GM19193 (cell line): ENCODE measurements at regions not wholly inside any gene's neighbourhood (a gene's known extent, or its start where the extent isn't known, plus 50 kb on each side); places are given as distances from the start of the nearest gene placed in this dataset.

Source experiments
- POLR2A ChIP-seq: IDR thresholded peaks from 4 replicates; pipeline ENCODE4 v1.6.1; 2011; ENCODE audit not compliant: insufficient read depth, insufficient read length; ENCODE audit errors: extremely low read depth

- no peak for TF ChIP-seq POLR2A
Measured at GRCh38 chr22:22776121-22776520, 111.5 kb upstream of the IGLL5 start.

DNA sequence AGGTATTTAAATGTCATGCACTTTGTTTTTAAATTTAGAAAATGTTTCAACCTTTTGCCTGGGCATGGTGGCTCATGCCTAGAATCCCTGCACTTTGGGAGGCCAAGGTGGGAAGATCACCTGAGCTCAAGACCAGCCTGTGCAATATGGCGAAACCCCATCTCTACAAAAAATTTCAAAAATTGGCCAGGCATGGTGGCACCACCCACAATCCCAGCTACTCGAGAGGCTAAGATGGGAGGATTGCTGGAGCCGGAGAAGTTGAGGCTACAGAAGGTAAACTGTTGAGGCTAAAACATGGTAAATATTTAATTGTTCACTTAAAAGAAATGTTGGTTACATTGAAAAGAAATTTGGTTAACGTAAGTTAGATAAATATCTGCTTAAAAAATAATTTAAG lies 108.4 kb upstream of the IGLL5 start:
- TF ChIP-seq POLR2A: no peak

- no peak for TF ChIP-seq POLR2A
Measured at GRCh38 chr22:22783575-22783974, 104.0 kb upstream of the IGLL5 start.

- TF ChIP-seq POLR2A: no peak
Measured at GRCh38 chr22:22784249-22785039, 103.2 kb upstream of the IGLL5 start.

DNA sequence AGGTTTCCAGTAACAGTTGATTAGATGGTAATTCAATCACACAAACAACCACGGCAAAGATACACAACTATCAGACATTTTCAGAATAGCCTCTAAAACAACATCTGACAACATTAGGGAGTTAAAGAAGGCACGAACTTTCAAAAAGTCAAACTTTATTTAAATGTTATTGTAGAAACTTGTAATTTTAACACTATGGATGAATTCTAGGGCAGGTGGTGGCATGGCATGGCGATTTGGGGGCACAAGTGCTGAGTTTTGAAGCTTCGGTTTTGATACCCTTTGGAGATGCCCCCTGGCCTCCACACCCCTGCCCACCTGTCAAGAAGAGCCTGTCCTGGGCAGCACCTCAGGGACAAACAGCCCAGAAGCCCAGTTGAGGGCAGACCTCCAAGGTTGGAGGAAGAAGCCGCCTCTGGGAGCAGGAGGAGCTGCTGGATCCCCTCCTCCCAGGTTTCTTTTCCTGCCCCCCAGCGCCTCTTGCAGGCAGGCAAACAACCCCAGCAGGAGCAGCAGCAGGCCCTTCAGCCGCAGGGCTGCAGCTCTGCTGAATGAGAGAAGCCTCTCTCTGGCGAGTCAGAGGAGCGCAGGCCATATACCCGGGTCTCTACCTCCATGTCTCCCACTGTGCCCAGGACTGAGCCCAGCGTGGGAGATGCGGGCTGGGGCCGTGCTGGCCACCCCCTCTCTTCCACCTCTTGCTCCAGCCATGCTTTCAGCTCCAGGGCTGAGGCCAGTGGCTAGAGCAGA lies 102.1 kb upstream of the IGLL5 start:
- TF ChIP-seq POLR2A: no peak

DNA sequence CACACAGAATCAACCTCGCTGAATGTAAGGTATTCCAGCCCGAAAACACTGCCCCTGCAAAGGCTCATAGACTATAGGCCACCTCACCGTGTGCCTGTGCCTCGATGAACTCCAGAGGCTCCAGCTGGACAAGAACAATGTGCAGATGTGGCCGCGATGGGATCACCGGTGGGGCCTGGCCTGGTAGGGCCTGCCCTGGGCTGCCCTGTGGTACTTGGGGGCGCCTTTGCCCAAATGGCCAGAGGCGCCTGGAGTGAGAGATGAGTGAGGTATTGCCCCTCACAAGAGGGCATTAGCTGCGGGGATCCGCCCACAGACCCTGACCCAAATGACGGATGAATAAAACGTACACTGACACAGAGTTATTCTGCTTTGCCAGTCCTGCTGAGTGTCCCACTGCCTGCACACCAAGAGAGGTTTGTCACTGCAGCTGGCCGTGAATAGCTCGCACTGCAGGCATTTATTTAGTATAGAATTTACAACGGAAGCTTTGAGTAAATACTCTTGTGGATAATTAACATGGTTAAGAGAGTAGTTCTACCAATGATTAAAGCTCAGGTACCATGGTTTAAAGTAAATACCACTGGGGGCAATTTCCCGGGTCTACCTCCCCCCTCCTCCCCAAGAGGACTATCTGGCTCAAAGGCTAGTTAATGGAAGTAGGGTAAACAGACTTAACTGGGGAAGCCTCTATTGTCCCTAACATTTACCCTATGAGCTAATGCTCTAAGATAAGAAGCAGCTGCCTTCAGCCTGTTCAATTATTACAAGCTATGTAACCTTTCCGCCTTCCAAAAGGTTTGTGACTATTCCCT lies 101.1 kb upstream of the IGLL5 start:
- TF ChIP-seq POLR2A: no peak

- no peak for TF ChIP-seq POLR2A
Measured at GRCh38 chr22:22787151-22787550, 100.5 kb upstream of the IGLL5 start.

DNA sequence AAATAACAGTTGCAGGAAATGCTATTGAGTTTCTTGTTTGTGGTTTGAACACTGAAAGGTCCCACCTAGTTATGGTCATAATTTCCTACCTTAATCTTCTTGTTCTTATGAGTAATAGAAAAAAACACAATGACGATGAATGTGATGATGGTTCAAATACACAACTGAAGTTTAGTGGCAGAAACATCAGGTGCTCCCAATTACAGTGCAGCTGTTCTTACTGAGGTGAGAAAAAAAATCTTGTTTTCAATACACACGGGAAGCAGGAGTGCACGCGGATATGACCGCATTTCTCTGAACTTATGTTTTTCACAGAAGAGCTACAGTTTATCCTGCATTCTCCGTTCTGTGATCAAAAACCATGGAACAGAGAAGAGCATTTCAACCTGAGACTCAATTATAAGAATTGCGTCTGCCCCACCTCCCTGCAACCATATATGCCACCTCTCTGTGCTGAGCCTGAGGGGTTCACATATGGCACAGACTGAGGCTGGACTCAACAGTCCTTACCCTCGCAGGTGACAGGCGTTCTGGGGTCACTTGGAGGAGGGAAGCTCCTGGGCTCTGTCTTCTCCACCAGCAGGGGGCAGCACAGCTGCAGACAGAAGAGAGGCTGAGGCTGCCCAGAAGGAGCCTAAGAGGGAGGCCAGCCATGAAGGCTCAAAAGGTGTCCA lies 99.7 kb upstream of the IGLL5 start:
- no peak for TF ChIP-seq POLR2A

GRCh38 chr22:22788460-22789037 lies 99.1 kb upstream of the IGLL5 start:
- TF ChIP-seq POLR2A: no peak

GRCh38 chr22:22789233-22789921 lies 98.2 kb upstream of the IGLL5 start:
- TF ChIP-seq POLR2A: no peak

DNA sequence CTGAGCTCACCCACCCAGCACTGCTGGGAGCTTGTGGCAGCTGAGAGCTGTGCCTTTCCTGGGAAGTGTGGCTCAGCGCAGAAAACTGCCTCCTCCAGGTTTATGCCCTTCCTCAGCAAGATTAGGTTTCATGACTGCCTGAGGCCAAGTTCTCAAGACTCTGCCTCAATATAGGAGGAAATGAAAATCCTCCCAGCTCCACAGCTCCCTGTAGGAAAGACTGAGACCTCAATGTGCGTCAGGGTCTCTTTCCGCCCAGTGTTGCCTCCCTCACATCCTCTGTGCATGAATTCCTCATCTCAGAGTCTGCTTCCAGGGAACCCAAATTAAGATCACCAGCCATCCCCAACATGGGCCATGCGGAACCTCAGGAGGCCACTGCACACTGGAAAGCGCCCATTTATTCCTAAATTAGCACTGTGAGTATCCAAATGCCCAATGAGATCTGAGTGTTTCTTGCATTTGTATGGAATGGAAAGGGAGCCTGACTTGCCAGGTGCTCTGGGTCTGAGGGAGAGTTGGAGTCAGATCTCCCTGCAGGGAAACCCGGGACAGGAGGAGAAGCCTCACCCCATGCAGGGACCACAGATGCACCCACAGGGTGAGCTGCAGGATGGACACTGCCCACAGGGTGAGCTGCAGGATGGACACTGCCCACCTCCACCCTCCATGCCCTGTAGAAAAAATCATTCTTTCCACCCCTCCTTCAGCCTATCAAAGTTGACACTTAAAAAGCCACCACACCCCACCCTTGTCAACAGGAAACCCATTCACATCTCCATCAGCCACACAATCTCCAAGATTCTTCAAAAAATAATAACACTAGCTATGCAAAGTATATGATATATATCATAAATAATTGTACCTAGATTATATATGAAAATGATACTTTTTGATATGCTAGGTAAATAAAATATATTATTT lies 97.4 kb upstream of the IGLL5 start:
- no peak for TF ChIP-seq POLR2A

DNA sequence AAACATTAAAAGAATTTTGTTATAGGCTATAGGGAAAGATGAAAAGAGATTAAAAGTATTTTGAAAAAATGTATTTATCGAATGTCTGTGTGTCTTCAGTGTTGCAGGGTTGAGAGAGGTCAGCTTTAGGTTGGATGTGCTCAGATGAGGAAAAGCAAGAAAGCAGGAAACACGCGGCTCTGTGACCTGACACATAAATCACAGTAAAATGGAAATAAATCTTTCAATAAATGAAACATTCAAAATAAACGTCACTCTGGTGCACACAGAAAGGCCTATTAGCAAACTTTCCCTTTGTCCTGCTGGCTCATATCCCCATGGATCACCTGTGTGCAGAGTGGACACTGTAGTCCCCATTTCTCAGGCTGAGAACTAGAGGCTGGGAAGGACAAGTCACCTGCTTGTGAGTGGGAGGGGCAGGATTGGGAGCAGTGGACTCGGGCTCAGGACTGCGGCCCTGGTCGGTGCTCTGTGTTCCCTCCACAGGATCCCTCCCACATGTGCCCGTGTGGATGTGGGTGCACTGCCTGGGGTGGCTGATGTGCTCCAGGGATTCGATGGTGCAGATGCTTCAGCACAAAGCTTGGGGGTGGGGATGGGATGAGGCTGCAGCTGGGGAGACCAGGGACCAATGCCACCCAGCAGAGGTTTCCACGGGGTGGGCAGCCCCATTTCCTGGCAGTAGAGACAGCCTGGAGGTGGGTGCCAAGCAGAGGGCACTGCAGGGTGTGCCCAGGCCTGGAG lies 96.0 kb upstream of the IGLL5 start:
- TF ChIP-seq POLR2A: no peak

GRCh38 chr22:22796724-22797123 lies 90.9 kb upstream of the IGLL5 start:
- TF ChIP-seq POLR2A: no peak

DNA sequence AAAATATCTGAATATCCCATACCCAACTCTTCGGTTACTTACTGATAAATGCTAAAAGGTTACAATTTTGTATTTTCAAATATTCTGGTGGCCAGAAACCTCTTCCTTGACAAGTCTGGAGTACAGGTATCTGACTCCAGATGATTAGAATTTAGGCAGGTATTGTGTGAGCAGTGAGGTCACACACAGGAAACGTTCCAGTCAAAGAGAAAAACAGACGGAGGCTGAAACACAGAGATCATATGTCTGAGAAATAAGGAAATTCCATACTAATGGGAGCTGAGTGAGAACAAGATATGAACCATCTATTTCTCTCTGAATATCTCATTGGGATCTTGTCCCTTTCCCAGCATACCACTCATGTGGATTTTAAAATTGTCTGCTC lies 89.4 kb upstream of the IGLL5 start:
- no peak for TF ChIP-seq POLR2A
